OCI-LY3 (cell line): ENCODE measurements at regions not wholly inside any gene's neighbourhood (a gene's known extent, or its start where the extent isn't known, plus 50 kb on each side); places are given as distances from the start of the nearest gene placed in this dataset.

ENCODE experiments used
- CTCF ChIP-seq: fragments of 200-600, 300-600 bp; sonication (generic); IDR thresholded peaks from 2 replicates; pipeline ENCODE4 v1.5.1; 2014; ENCODE audit warnings: antibody characterized with exemption, low read length, low read depth
- EZH2phosphoT487 ChIP-seq: fragments of 200-600 bp; shearing (Covaris generic); IDR thresholded peaks from 2 replicates; pipeline ENCODE4 v1.6.1; 2018; ENCODE audit warnings: antibody characterized with exemption, mixed run types, low read depth

- TF ChIP-seq CTCF: no peak
- no peak for TF ChIP-seq EZH2phosphoT487
Observed at GRCh38 chr2:105580216-105580615, 164.5 kb upstream of the NCK2 start.
